SK-N-SH (cell line): ENCODE measurements at regions not wholly inside any gene's neighbourhood (a gene's known extent, or its start where the extent isn't known, plus 50 kb on each side); places are given as distances from the start of the nearest gene placed in this dataset.
A peak's percentile ranks its signal among the peaks of the same experiment; 100 is the strongest.

Source experiments
- CTCF ChIA-PET: fragments of 300-600, 350-600 bp; formaldehyde crosslinking; extraction: SDS; loops from one replicate; lab custom pipeline; 2021; lab: Yijun Ruan, JAX
- POLR2A ChIA-PET: fragments of 350-600 bp; sonication (Branson Sonifier 250); formaldehyde crosslinking; extraction: SDS; loops from one replicate; lab custom pipeline; 2020; ENCODE audit warnings: antibody characterized with exemption, inconsistent platforms; lab: Yijun Ruan, JAX
- DNase-seq: peaks from one replicate; pipeline ENCODE4 v3.0.0; 2012
- H2AFZ ChIP-seq: fragments of 200-600 bp; sonication (generic); 2 replicates; pipeline ENCODE4 v1.8.1; 2016; ENCODE audit warnings: antibody characterized with exemption, mild to moderate bottlenecking, low read depth
- H3F3A ChIP-seq: fragments of 200-600 bp; sonication (generic); replicated peaks from 2 replicates; pipeline ENCODE3; 2016; ENCODE audit warnings: antibody characterized with exemption, mild to moderate bottlenecking; ENCODE audit not compliant: insufficient read depth
- H3K27ac ChIP-seq, 2 experiments: fragments of 200-500 bp in 1 of 2; fragments of 200-600 bp in 1 of 2; sonication (Bioruptor generic) in 1 of 2; sonication (generic), shearing (Covaris generic) in 1 of 2; 2 replicates each; pipeline versions ENCODE4 v1.5.1 to v1.6.1; 2014 to 2016; ENCODE audit warnings: low read depth in 2 of 2, inconsistent platforms in 1 of 2, low read length in 1 of 2, mild to moderate bottlenecking in 1 of 2, mixed read lengths in 1 of 2
- H3K27me3 ChIP-seq: fragments of 200-600 bp; sonication (generic), shearing (Covaris generic); 2 replicates; pipeline ENCODE4 v1.6.1; 2016; ENCODE audit warnings: mixed run types; ENCODE audit not compliant: insufficient read depth
- H3K36me3 ChIP-seq, 2 experiments: fragments of 200-500 bp in 1 of 2; fragments of 200-600 bp in 1 of 2; sonication (Bioruptor generic) in 1 of 2; sonication (generic) in 1 of 2; replicated peaks in 1 of 2; 2 replicates each; pipeline versions ENCODE3 to v1.5.1; 2014 to 2016; ENCODE audit warnings: low read length in 1 of 2, mild to moderate bottlenecking in 1 of 2; ENCODE audit not compliant: insufficient read depth in 2 of 2, control insufficient read depth in 1 of 2
- H3K4me1 ChIP-seq, 2 experiments: fragments of 200-500 bp in 1 of 2; fragments of 200-600 bp in 1 of 2; sonication (Bioruptor generic) in 1 of 2; sonication (generic), shearing (Covaris generic) in 1 of 2; 2 replicates each; pipeline versions ENCODE4 v1.5.1 to v1.6.1; 2014 to 2016; ENCODE audit warnings: low read depth in 1 of 2, low read length in 1 of 2, mixed run types in 1 of 2; ENCODE audit not compliant: insufficient read depth in 2 of 2, control insufficient read depth in 1 of 2
- H3K4me2 ChIP-seq: fragments of 200-600 bp; sonication (generic), shearing (Covaris generic); 2 replicates; pipeline ENCODE4 v1.6.1; 2017; ENCODE audit warnings: mixed run types
- H3K4me3 ChIP-seq, 2 experiments: fragments of 200-500 bp in 1 of 2; fragments of 200-600 bp in 1 of 2; sonication (Bioruptor generic) in 1 of 2; sonication (generic), shearing (Covaris generic) in 1 of 2; 2 replicates each; pipeline versions ENCODE4 v1.5.1 to v1.8.1; 2014 to 2016; ENCODE audit warnings: low read depth in 2 of 2, inconsistent platforms in 1 of 2, low read length in 1 of 2, mild to moderate bottlenecking in 1 of 2, mixed read lengths in 1 of 2, moderate library complexity in 1 of 2
- H3K79me2 ChIP-seq: fragments of 200-600 bp; sonication (generic); 2 replicates; pipeline ENCODE4 v1.8.1; 2017; ENCODE audit warnings: mild to moderate bottlenecking; ENCODE audit not compliant: insufficient read depth
- H3K9ac ChIP-seq: fragments of 200-600 bp; sonication (generic); 2 replicates; pipeline ENCODE4 v1.6.1; 2017; ENCODE audit warnings: mixed run types
- H3K9me2 ChIP-seq: fragments of 200-600 bp; sonication (generic); 2 replicates; pipeline ENCODE4 v1.6.1; 2017; ENCODE audit warnings: mixed run types
- H3K9me3 ChIP-seq: fragments of 200-600 bp; sonication (generic); 2 replicates; pipeline ENCODE4 v1.6.1; 2017; ENCODE audit warnings: mixed run types, mild to moderate bottlenecking, moderate library complexity
- H4K20me1 ChIP-seq: fragments of 200-600 bp; sonication (generic); 2 replicates; pipeline ENCODE4 v1.6.1; 2017; ENCODE audit warnings: mild to moderate bottlenecking, mixed run types; ENCODE audit not compliant: insufficient read depth
- CHD2 ChIP-seq: fragments of 150-350 bp; IDR thresholded peaks from 2 replicates; pipeline ENCODE4 v1.6.1; 2018; ENCODE audit warnings: low read length; ENCODE audit not compliant: partially characterized antibody
- CTCF ChIP-seq: fragments of 200-600 bp; sonication (generic); IDR thresholded peaks from 2 replicates; pipeline ENCODE4 v1.6.1; 2017; ENCODE audit warnings: antibody characterized with exemption, mild to moderate bottlenecking, moderate library complexity
- GABPA ChIP-seq: IDR thresholded peaks from 2 replicates; pipeline ENCODE4 v1.4.0; 2012; ENCODE audit warnings: low read depth, mild to moderate bottlenecking
- RAD21 ChIP-seq: IDR thresholded peaks from 2 replicates; pipeline ENCODE4 v1.6.1; 2012; ENCODE audit warnings: mild to moderate bottlenecking, low read length
- RFX5 ChIP-seq: IDR thresholded peaks from 2 replicates; pipeline ENCODE4 v1.6.1; 2012; ENCODE audit warnings: mild to moderate bottlenecking, improper control_type of control experiment, low read length
- SIN3A ChIP-seq: IDR thresholded peaks from 2 replicates; pipeline ENCODE4 v1.6.1; 2012; ENCODE audit warnings: low read depth, mild to moderate bottlenecking, low read length, moderate library complexity, borderline replicate concordance
- SMC3 ChIP-seq: IDR thresholded peaks from 2 replicates; pipeline ENCODE4 v1.6.1; 2012; ENCODE audit warnings: low read depth, low read length, improper control_type of control experiment
- TAF1 ChIP-seq: IDR thresholded peaks from 2 replicates; pipeline ENCODE4 v1.6.1; 2012; ENCODE audit warnings: low read depth, mild to moderate bottlenecking, low read length, moderate library complexity, borderline replicate concordance
- USF1 ChIP-seq: IDR thresholded peaks from 2 replicates; pipeline ENCODE4 v1.4.0; 2012; ENCODE audit warnings: low read depth, borderline replicate concordance
- YY1 ChIP-seq: IDR thresholded peaks from 2 replicates; pipeline ENCODE4 v1.4.0; 2012; ENCODE audit warnings: low read depth, mild to moderate bottlenecking
- WGBS: methylation state at CpG from one replicate; pipeline ENCODE4 v1.1.6; 2017; ENCODE audit warnings: low lambda C conversion rate; 5-methylcytosine and 5-hydroxymethylcytosine counted together

GRCh38 chr14:100644784-100645183 lies 57.6 kb upstream of the BEGAIN start (continued):
- TF ChIP-seq GABPA, result no peak
- TF ChIP-seq, all 33 proteins: peak for 0

- Histone ChIP-seq H4K20me1 (no peaks in the 10 kb centered on the region), H3K27me3 (no peaks in the 10 kb centered on the region), H2AFZ (no peak overlapping the region), H3K4me2 (no peak overlapping the region), H3K27ac (peak overlapping the region in 1 of 2 experiments; percentile 76; a peak in 2 of 4 replicates), H3K4me3 (peak overlapping the region in 1 of 2 experiments; percentile 39; a peak in 1 of 4 replicates), H3K9me3 (no peaks in the 10 kb centered on the region), H3K9me2 (no peaks in the 10 kb centered on the region)
- WGBS, result 61% methylated on average over 11 of the region's 12 CpGs
- no peak for TF ChIP-seq YY1
- TF ChIP-seq CTCF, result peak; percentile 53
- no peak for TF ChIP-seq USF1
- TF ChIP-seq SMC3, result peak; percentile 83
- peak; percentile 31 for TF ChIP-seq CHD2
- TF ChIP-seq TAF1, result no peak
- TF ChIP-seq SIN3A, result no peak
- peak; percentile 86 for TF ChIP-seq RAD21
- TF ChIP-seq, all 33 proteins: peak for 4
- Histone ChIP-seq H3K79me2 (no peaks in the 10 kb centered on the region), H3K9ac (no peak overlapping the region), H3K4me1 (peaks cover 5 to 34% of the 10 kb centered on the region in 2 experiments; a peak in 2 of 4 replicates), H3K36me3 (no peaks in the 10 kb centered on the region), H3F3A (no peaks in the 10 kb centered on the region)
- peak; percentile 84 for DNase-seq
- CTCF ChIA-PET, result interaction anchor here (0.6 to 4.2 kb wide), 35 partner anchors 8 to 261 kb away, joined by 3 to 40 read pairs (median 4); no protein-coding TSS in a partner anchor
- POLR2A ChIA-PET, result interaction anchor here (0.6 to 2.1 kb wide), 7 partner anchors 29 to 268 kb away, joined by 3 to 10 read pairs (median 3); no protein-coding TSS in a partner anchor
Measured at GRCh38 chr14:100645196-100645981, 58.2 kb upstream of the BEGAIN start.

GRCh38 chr14:100645982-100646314 lies 58.7 kb upstream of the BEGAIN start:
- H3K9me2 ChIP-seq, result no peaks in the 10 kb centered on the region
- WGBS, result 33% methylated on average over 3 of the region's 3 CpGs
- no peaks in the 10 kb centered on the region for H3K79me2 ChIP-seq
- H2AFZ ChIP-seq, result no peak overlapping the region
- no peaks in the 10 kb centered on the region for H4K20me1 ChIP-seq
- H3F3A ChIP-seq, result no peaks in the 10 kb centered on the region
- H3K4me1 ChIP-seq, result peaks cover 5 to 31% of the 10 kb centered on the region in 2 experiments; a peak in 2 of 4 replicates
- H3K27ac ChIP-seq, result no peak overlapping the region
- no peaks in the 10 kb centered on the region for H3K36me3 ChIP-seq
- H3K4me2 ChIP-seq, result no peak overlapping the region
- no peaks in the 10 kb centered on the region for H3K9me3 ChIP-seq
- no peaks in the 10 kb centered on the region for H3K27me3 ChIP-seq
- peak overlapping the region in 1 of 2 experiments; percentile 39; a peak in 1 of 4 replicates for H3K4me3 ChIP-seq
- POLR2A ChIA-PET, result interaction anchor here (0.6 to 2.1 kb wide), 6 partner anchors 29 to 268 kb away, joined by 3 to 10 read pairs (median 3); no protein-coding TSS in a partner anchor
- CTCF ChIA-PET, result interaction anchor here (0.6 to 4.2 kb wide), 31 partner anchors 10 to 261 kb away, joined by 3 to 40 read pairs (median 5); no protein-coding TSS in a partner anchor
- DNase-seq, result no peak
- TF ChIP-seq RFX5, result no peak
- TF ChIP-seq SIN3A, result no peak
- no peak overlapping the region for H3K9ac ChIP-seq
